Panc1 (cell line): ENCODE measurements at regions not wholly inside any gene's neighbourhood (a gene's known extent, or its start where the extent isn't known, plus 50 kb on each side); places are given as distances from the start of the nearest gene placed in this dataset.

Experiments
- ATAC-seq: fragments of 200-7000 bp; cut with Tn5 transposase; 2 replicates; pipeline ENCODE4 v1.9.1; 2020; ENCODE audit warnings: mild to moderate bottlenecking, moderate library complexity
- BruUV-seq: library from RNA; stranded (reverse); fragments of 400-500 nt; replicated peaks from 2 replicates; lab custom pipeline; 2021; lab: Mats Ljungman, UMichigan
- CTCF ChIA-PET: fragments of 300-600 bp; sonication (Branson Sonifier 250); formaldehyde crosslinking; loops from one replicate; lab custom pipeline; 2022; ENCODE audit warnings: antibody characterized with exemption; lab: Charles Lee
- POLR2A ChIA-PET: fragments of 300-600 bp; sonication (Branson Sonifier 250); formaldehyde crosslinking; loops from one replicate; lab custom pipeline; 2022; ENCODE audit warnings: antibody characterized with exemption; lab: Charles Lee
- DNase-seq: peaks from one replicate; pipeline ENCODE4 v3.0.0-alpha.2; 2010; ENCODE audit warnings: low read depth, low spot score
- H3K27ac ChIP-seq: 2 replicates; pipeline ENCODE4 v1.5.1; 2011; ENCODE audit warnings: mild to moderate bottlenecking, low read length, inconsistent platforms
- H3K27me3 ChIP-seq: fragments of 200-500 bp; sonication (Bioruptor generic); 2 replicates; pipeline ENCODE4 v1.6.0; 2014; ENCODE audit warnings: low read length, inconsistent platforms; ENCODE audit not compliant: control insufficient read depth, insufficient read depth
- H3K36me3 ChIP-seq: fragments of 200-500 bp; sonication (Bioruptor generic); 2 replicates; pipeline ENCODE4 v1.5.1; 2014; ENCODE audit warnings: inconsistent platforms, mild to moderate bottlenecking, low read length, moderate library complexity; ENCODE audit not compliant: control insufficient read depth, insufficient read depth
- H3K4me1 ChIP-seq: 2 replicates; pipeline ENCODE4 v1.5.1; 2011; ENCODE audit warnings: inconsistent platforms, mild to moderate bottlenecking, low read length, moderate library complexity; ENCODE audit not compliant: control insufficient read depth, insufficient read depth
- H3K4me3 ChIP-seq, 2 experiments: 2 replicates each; pipeline ENCODE4 v1.5.1; 2011 to 2012; ENCODE audit warnings: low read depth in 2 of 2, low read length in 2 of 2, mild to moderate bottlenecking in 2 of 2, inconsistent platforms in 1 of 2, moderate library complexity in 1 of 2
- H3K9me3 ChIP-seq: fragments of 200-500 bp; sonication (Bioruptor generic); 2 replicates; pipeline ENCODE4 v1.5.1; 2014; ENCODE audit warnings: low read depth, mild to moderate bottlenecking, inconsistent platforms, low read length, moderate library complexity; ENCODE audit not compliant: control insufficient read depth, insufficient read depth
- POLR2AphosphoS5 ChIP-seq: IDR thresholded peaks from 2 replicates; pipeline ENCODE4 v1.6.1; 2012; ENCODE audit warnings: mild to moderate bottlenecking, low read depth, low read length, moderate library complexity
- SIN3A ChIP-seq: IDR thresholded peaks from 2 replicates; pipeline ENCODE4 v1.6.1; 2012; ENCODE audit warnings: low read depth, mild to moderate bottlenecking, low read length, moderate library complexity, borderline replicate concordance; ENCODE audit not compliant: insufficient read depth
- TCF7L2 ChIP-seq: IDR thresholded peaks from 2 replicates; pipeline ENCODE4 v1.6.1; 2011; ENCODE audit warnings: mild to moderate bottlenecking, low read depth, low read length, inconsistent platforms
- in situ Hi-C: cut with HindIII; loops from 2 replicates; pipeline ENCODE4 v1.10.0; 2016; ENCODE audit warnings: low sequenced_read_pairs, low pct_unique_long_range_greater_than_20kb
- intact Hi-C: fragments of 100-400 bp; cut with micrococcal nuclease; formaldehyde crosslinking; loops from one replicate; pipeline ENCODE4 v1.10.0; 2022; ENCODE audit not compliant: unreplicated experiment
- TF ChIP-seq, protein P1 (sequence below): fragments of 450-650 bp; IDR thresholded peaks from 2 replicates; pipeline ENCODE4 v1.5.1; 2017; ENCODE audit warnings: mild to moderate bottlenecking
- TF ChIP-seq, protein P2 (sequence below), 2 experiments: IDR thresholded peaks; 2 replicates each; pipeline ENCODE4 v1.6.1; 2011 to 2012; ENCODE audit warnings: low read depth in 2 of 2, control low read depth in 1 of 2, low read length in 1 of 2, mild to moderate bottlenecking in 1 of 2, moderate library complexity in 1 of 2; ENCODE audit not compliant: insufficient read depth in 1 of 2

DNA sequence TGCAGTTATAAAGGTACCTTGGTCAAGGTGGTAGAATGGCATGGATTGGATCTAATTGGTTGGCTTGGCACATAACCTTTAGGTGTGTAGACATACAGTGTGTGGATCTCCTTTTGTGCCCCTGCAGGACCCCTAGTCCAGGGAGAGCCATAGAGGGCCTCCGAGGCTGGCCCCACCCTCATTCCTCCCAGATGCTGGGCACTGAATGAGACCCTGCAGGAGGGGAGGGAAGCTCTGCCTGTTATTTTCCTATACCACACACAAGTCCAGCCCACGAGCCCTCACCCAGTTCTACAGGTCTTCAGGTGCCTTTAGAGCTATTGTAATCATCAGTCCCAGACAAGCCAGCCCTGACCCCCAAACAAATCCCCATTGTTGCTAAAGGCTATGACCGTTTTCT lies 58.9 kb downstream of the KCNF1 start:
- Histone ChIP-seq H3K36me3 (no peaks in the 10 kb centered on the region), H3K27ac (no peak overlapping the region), H3K27me3 (no peaks in the 10 kb centered on the region), H3K9me3 (no peaks in the 10 kb centered on the region), H3K4me1 (no peaks in the 10 kb centered on the region), H3K4me3 (no peak overlapping the region)
- TF ChIP-seq POLR2AphosphoS5 (no peak), SIN3A (no peak), TCF7L2 (no peak)
- TF ChIP-seq, protein P1, sequence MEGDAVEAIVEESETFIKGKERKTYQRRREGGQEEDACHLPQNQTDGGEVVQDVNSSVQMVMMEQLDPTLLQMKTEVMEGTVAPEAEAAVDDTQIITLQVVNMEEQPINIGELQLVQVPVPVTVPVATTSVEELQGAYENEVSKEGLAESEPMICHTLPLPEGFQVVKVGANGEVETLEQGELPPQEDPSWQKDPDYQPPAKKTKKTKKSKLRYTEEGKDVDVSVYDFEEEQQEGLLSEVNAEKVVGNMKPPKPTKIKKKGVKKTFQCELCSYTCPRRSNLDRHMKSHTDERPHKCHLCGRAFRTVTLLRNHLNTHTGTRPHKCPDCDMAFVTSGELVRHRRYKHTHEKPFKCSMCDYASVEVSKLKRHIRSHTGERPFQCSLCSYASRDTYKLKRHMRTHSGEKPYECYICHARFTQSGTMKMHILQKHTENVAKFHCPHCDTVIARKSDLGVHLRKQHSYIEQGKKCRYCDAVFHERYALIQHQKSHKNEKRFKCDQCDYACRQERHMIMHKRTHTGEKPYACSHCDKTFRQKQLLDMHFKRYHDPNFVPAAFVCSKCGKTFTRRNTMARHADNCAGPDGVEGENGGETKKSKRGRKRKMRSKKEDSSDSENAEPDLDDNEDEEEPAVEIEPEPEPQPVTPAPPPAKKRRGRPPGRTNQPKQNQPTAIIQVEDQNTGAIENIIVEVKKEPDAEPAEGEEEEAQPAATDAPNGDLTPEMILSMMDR, result no peak
- TF ChIP-seq, protein P2, sequence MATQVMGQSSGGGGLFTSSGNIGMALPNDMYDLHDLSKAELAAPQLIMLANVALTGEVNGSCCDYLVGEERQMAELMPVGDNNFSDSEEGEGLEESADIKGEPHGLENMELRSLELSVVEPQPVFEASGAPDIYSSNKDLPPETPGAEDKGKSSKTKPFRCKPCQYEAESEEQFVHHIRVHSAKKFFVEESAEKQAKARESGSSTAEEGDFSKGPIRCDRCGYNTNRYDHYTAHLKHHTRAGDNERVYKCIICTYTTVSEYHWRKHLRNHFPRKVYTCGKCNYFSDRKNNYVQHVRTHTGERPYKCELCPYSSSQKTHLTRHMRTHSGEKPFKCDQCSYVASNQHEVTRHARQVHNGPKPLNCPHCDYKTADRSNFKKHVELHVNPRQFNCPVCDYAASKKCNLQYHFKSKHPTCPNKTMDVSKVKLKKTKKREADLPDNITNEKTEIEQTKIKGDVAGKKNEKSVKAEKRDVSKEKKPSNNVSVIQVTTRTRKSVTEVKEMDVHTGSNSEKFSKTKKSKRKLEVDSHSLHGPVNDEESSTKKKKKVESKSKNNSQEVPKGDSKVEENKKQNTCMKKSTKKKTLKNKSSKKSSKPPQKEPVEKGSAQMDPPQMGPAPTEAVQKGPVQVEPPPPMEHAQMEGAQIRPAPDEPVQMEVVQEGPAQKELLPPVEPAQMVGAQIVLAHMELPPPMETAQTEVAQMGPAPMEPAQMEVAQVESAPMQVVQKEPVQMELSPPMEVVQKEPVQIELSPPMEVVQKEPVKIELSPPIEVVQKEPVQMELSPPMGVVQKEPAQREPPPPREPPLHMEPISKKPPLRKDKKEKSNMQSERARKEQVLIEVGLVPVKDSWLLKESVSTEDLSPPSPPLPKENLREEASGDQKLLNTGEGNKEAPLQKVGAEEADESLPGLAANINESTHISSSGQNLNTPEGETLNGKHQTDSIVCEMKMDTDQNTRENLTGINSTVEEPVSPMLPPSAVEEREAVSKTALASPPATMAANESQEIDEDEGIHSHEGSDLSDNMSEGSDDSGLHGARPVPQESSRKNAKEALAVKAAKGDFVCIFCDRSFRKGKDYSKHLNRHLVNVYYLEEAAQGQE (IDR thresholded peaks at IDR 0.05; ENCODE audit: insufficient read depth in 1 of 2, low read depth in 2 of 2, low read length in 1 of 2), result no peak
- no peak for DNase-seq
- no peak for ATAC-seq
- in situ Hi-C loops (no loop called here), intact Hi-C loops (no loop called here)
- BruUV-seq, result no TSS peak
- ChIA-PET POLR2A (no interaction called here), CTCF (no interaction called here)

DNA sequence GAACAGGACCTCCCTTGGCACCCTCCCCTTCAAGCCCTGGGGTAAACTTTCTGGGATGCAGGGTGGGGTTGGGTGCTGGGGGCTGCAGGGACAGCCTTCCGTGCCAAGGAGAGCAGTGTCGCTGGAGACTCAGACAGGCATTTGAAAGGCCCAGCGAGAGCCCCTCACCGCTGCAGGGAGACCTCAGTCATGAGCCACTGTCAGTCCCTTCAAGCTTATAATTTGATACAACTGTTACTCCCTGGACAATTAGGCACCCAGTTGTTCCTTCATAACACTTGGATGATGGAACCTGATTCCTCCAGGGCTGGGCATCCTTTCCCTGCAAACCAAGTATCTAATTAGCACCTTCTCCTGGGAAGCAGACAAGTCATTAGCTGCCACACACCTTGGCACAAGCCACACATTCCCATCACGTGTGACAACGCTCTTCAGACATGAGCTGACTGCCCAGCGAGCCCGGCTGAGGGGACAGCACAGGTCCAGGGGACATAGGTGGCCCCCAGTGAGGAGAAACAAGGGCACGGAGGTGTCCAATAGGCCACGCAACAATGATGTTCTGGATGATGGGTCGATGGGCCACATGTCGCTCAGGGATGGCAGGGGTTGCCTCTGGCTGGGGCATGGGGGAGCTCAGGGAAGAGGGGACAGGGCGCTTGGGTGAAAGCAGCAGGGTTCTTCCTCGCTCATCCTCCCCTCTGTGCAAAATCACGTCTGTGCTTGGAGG lies 59.6 kb downstream of the KCNF1 start:
- no peaks in the 10 kb centered on the region for H3K36me3 ChIP-seq
- 0 out of 2 replicates have a peak, but pooled peaks cover 2% of the 10 kb centered on the region for H3K27me3 ChIP-seq
- no peak for TF ChIP-seq POLR2AphosphoS5
- no peak for TF ChIP-seq SIN3A
- TF ChIP-seq, protein P1, result no peak
- TF ChIP-seq TCF7L2, result no peak
- TF ChIP-seq, protein P2 (IDR thresholded peaks at IDR 0.05; ENCODE audit: insufficient read depth in 1 of 2, low read depth in 2 of 2, low read length in 1 of 2), result no peak
- no TSS peak for BruUV-seq
- intact Hi-C loops (no loop called here), in situ Hi-C loops (no loop called here)
- CTCF ChIA-PET, result no interaction called here
- no peaks in the 10 kb centered on the region for H3K4me1 ChIP-seq
- POLR2A ChIA-PET, result no interaction called here
- H3K9me3 ChIP-seq, result no peaks in the 10 kb centered on the region
- H3K4me3 ChIP-seq, result no peak overlapping the region
- H3K27ac ChIP-seq, result no peak overlapping the region
- DNase-seq (no peak), ATAC-seq (no peak)
